ENCODE measurements at regions not wholly inside any gene's neighbourhood (a gene's known extent, or its start where the extent isn't known, plus 50 kb on each side); places are given as distances from the start of the nearest gene placed in this dataset.

- ATAC-seq (ENCODE audit: low FRiP score) = no peak
- no peak for TF ChIP-seq CTCF (IDR thresholded peaks at IDR 0.05)
Measured at GRCh38 chr2:2719781-2720180, 388.7 kb upstream of the MYT1L start.

GRCh38 chr2:2719015-2719414 lies 387.9 kb upstream of the MYT1L start:
- TF ChIP-seq CTCF (IDR thresholded peaks at IDR 0.05) = no peak
- ATAC-seq (ENCODE audit: low FRiP score) (no peak), DNase-seq (ENCODE audit: low spot score) (no peak)

More at GRCh38 chr2:2719781-2720180, 388.7 kb upstream of the MYT1L start:
- no peak for DNase-seq (ENCODE audit: low spot score)

GRCh38 chr2:2717406-2717805 lies 386.3 kb upstream of the MYT1L start:
- no peak for DNase-seq (ENCODE audit: low spot score)
- no peak for ATAC-seq (ENCODE audit: low FRiP score)

GRCh38 chr2:2716771-2717170 lies 385.7 kb upstream of the MYT1L start:
- DNase-seq (ENCODE audit: low spot score) (no peak), ATAC-seq (ENCODE audit: low FRiP score) (no peak)
- TF ChIP-seq CTCF (IDR thresholded peaks at IDR 0.05) = no peak

More at GRCh38 chr2:2717406-2717805, 386.3 kb upstream of the MYT1L start:
- no peak for TF ChIP-seq CTCF (IDR thresholded peaks at IDR 0.05)

- ATAC-seq (ENCODE audit: low FRiP score) (no peak), DNase-seq (ENCODE audit: low spot score) (no peak)
- TF ChIP-seq CTCF (IDR thresholded peaks at IDR 0.05) = no peak
Measured at GRCh38 chr2:2715036-2715818, 384.2 kb upstream of the MYT1L start.

GRCh38 chr2:2714408-2714807 lies 383.3 kb upstream of the MYT1L start:
- ATAC-seq (ENCODE audit: low FRiP score) (no peak), DNase-seq (ENCODE audit: low spot score) (no peak)
- no peak for TF ChIP-seq CTCF (IDR thresholded peaks at IDR 0.05)

GRCh38 chr2:2709431-2709770 lies 378.3 kb upstream of the MYT1L start:
- no peak for DNase-seq (ENCODE audit: low spot score)
- ATAC-seq (ENCODE audit: low FRiP score) = no peak
- TF ChIP-seq CTCF (IDR thresholded peaks at IDR 0.05) = no peak
